ENCODE measurements at regions not wholly inside any gene's neighbourhood (a gene's known extent, or its start where the extent isn't known, plus 50 kb on each side); places are given as distances from the start of the nearest gene placed in this dataset.

GRCh38 chr7:136254148-136254547, 277.0 kb upstream of the MTPN start:
- no peaks in the 10 kb centered on the region for H3K36me3 ChIP-seq (ENCODE audit: control insufficient read depth, insufficient read depth, low read length)
- H3K23ac ChIP-seq (ENCODE audit: low read depth, low read length), result no peak overlapping the region
- H2AK9ac ChIP-seq (replicated peaks; ENCODE audit: low read depth, low read length, poor library complexity), result no peak overlapping the region
- no peaks in the 10 kb centered on the region for H3K27me3 ChIP-seq (ENCODE audit: control insufficient read depth, insufficient read depth, low read length)
- in situ Hi-C loops (cut with MboI; ENCODE audit: low sequenced_read_pairs) (no loop called here), intact Hi-C loops (cut with micrococcal nuclease) (no loop called here), dilution Hi-C loops (cut with HindIII; ENCODE audit: low sequenced_read_pairs, unreplicated experiment) (no loop called here)
- TF ChIP-seq RCOR1 (IDR thresholded peaks at IDR 0.05; ENCODE audit: insufficient replicate concordance, low read length), result no peak
- TF ChIP-seq, protein P1, sequence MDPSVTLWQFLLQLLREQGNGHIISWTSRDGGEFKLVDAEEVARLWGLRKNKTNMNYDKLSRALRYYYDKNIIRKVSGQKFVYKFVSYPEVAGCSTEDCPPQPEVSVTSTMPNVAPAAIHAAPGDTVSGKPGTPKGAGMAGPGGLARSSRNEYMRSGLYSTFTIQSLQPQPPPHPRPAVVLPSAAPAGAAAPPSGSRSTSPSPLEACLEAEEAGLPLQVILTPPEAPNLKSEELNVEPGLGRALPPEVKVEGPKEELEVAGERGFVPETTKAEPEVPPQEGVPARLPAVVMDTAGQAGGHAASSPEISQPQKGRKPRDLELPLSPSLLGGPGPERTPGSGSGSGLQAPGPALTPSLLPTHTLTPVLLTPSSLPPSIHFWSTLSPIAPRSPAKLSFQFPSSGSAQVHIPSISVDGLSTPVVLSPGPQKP (IDR thresholded peaks at IDR 0.05; ENCODE audit: borderline replicate concordance, low read depth, low read length), result no peak
- no peak for TF ChIP-seq RAD21 (IDR thresholded peaks at IDR 0.05; ENCODE audit: low read length)
- TF ChIP-seq, protein P2, sequence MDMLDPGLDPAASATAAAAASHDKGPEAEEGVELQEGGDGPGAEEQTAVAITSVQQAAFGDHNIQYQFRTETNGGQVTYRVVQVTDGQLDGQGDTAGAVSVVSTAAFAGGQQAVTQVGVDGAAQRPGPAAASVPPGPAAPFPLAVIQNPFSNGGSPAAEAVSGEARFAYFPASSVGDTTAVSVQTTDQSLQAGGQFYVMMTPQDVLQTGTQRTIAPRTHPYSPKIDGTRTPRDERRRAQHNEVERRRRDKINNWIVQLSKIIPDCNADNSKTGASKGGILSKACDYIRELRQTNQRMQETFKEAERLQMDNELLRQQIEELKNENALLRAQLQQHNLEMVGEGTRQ (IDR thresholded peaks at IDR 0.05; ENCODE audit: low read depth, low read length), result no peak
- TF ChIP-seq CEBPB (IDR thresholded peaks at IDR 0.05; ENCODE audit: low read depth, low read length), result no peak
- TF ChIP-seq BHLHE40 (IDR thresholded peaks at IDR 0.05; ENCODE audit: low read depth, low read length), result no peak
- TF ChIP-seq MAZ (IDR thresholded peaks at IDR 0.05; ENCODE audit: borderline replicate concordance, low read depth, low read length), result no peak
- TF ChIP-seq MAFK (IDR thresholded peaks at IDR 0.05; ENCODE audit: low read depth, low read length), result no peak
- TF ChIP-seq CHD1 (IDR thresholded peaks at IDR 0.05; ENCODE audit: low read depth, low read length), result no peak
- TF ChIP-seq NFE2L2 (IDR thresholded peaks at IDR 0.05; ENCODE audit: low read depth, low read length), result no peak
- TF ChIP-seq MXI1 (IDR thresholded peaks at IDR 0.05; ENCODE audit: borderline replicate concordance, low read depth, low read length), result no peak
- no peak for TF ChIP-seq RFX5 (IDR thresholded peaks at IDR 0.05; ENCODE audit: low read depth, low read length)
- no peak for TF ChIP-seq POLR2A (IDR thresholded peaks at IDR 0.05; ENCODE audit: low read depth, low read length)
- no peak for TF ChIP-seq SMC3 (IDR thresholded peaks at IDR 0.05; ENCODE audit: low read depth, low read length)
- TF ChIP-seq CTCF (conservative IDR thresholded peaks at IDR 0.05; ENCODE audit: low read depth, low read length), result no peak
- TF ChIP-seq FOS (IDR thresholded peaks at IDR 0.05; ENCODE audit: low read depth, low read length), result no peak
- H3K9me3 ChIP-seq (ENCODE audit: control insufficient read depth, insufficient read depth, low read length), result no peaks in the 10 kb centered on the region
- H4K8ac ChIP-seq (ENCODE audit: low read depth in 2 of 2, low read length in 2 of 2), result no peak overlapping the region
- H3K18ac ChIP-seq (ENCODE audit: low read depth, low read length), result no peak overlapping the region
- H4K20me1 ChIP-seq (ENCODE audit: insufficient read depth, low read length), result no peaks in the 10 kb centered on the region
- H4K5ac ChIP-seq (ENCODE audit: low read depth, low read length), result no peak overlapping the region
- CTCF ChIA-PET, result interaction anchor here (0.7 kb wide), 1 partner anchor 13 kb away, joined by 4 read pairs; no protein-coding TSS in a partner anchor
- no peak overlapping the region for H2AFZ ChIP-seq (replicated peaks; ENCODE audit: low read length, poor library complexity)
- H3K9me1 ChIP-seq (ENCODE audit: insufficient read depth, low read length), result no peaks in the 10 kb centered on the region
- no peak overlapping the region for H2BK120ac ChIP-seq (ENCODE audit: low read depth, low read length)
- BruUV-seq (replicated peaks), result no TSS peak
- H3K79me1 ChIP-seq (ENCODE audit: low read depth in 1 of 2, low read length in 2 of 2), result no peaks in the 10 kb centered on the region
- no peak overlapping the region for H3K14ac ChIP-seq (replicated peaks; ENCODE audit: low read depth, low read length)
- H2BK5ac ChIP-seq (ENCODE audit: low read depth, low read length, poor library complexity, severe bottlenecking), result no peak overlapping the region
- H2BK15ac ChIP-seq (ENCODE audit: low read depth, low read length), result no peak overlapping the region
- H3K56ac ChIP-seq (ENCODE audit: extremely low read depth, insufficient read depth, low read length), result no peak overlapping the region
- DNase-seq (no peak), ATAC-seq (ENCODE audit: low read depth) (no peak)
- no peak overlapping the region for H3K4ac ChIP-seq (ENCODE audit: low read depth, low read length)
- WGBS, 2 experiments (ENCODE audit: extremely low coverage in 2 of 2, insufficient read length in 1 of 2), result 73% methylated on average over 2 of the region's 6 CpGs; no CpG with 5 or more reads in 1 of the 2 experiments
- no peak overlapping the region for H2BK20ac ChIP-seq (ENCODE audit: low read depth, low read length)
- no peak overlapping the region for H3K4me2 ChIP-seq (ENCODE audit: low read depth, low read length)
- no peak overlapping the region for H4K91ac ChIP-seq (ENCODE audit: insufficient read depth, low read depth, low read length)
- H3K4me1 ChIP-seq (ENCODE audit: control insufficient read depth, insufficient read depth, low read length), result no peaks in the 10 kb centered on the region
- POLR2A ChIA-PET (ENCODE audit: unreplicated experiment), result no interaction called here
- H2AK5ac ChIP-seq (ENCODE audit: low read depth, low read length), result no peak overlapping the region
- H3K27ac ChIP-seq (ENCODE audit: insufficient read depth, low read length), result no peak overlapping the region
- no peak overlapping the region for H3K4me3 ChIP-seq (ENCODE audit: insufficient read depth, low read depth, low read length)
- H3K9ac ChIP-seq (ENCODE audit: low read depth, low read length), result no peak overlapping the region
